NCI-H2107 (cell line): ENCODE measurements at regions not wholly inside any gene's neighbourhood (a gene's known extent, or its start where the extent isn't known, plus 50 kb on each side); places are given as distances from the start of the nearest gene placed in this dataset.
"Not testable (repeated sequence)": the region's sequence is repeated elsewhere in the genome, so short reads cannot be mapped to it uniquely, and the experiment has no call there.

Experiments used
- DNase-seq: peaks from one replicate; lab custom pipeline; 2025; lab: John Stamatoyannopoulos, UW

GRCh38 chr5:68026092-68026885 is 189.3 kb upstream of the PIK3R1 start:
- no peak for DNase-seq

GRCh38 chr5:68024426-68024825 is 191.1 kb upstream of the PIK3R1 start:
- no peak for DNase-seq

GRCh38 chr5:68021916-68022315 is 193.6 kb upstream of the PIK3R1 start:
- DNase-seq = no peak

GRCh38 chr5:68021227-68021626 is 194.3 kb upstream of the PIK3R1 start:
- no peak for DNase-seq

- not testable (repeated sequence) for DNase-seq
Observed at GRCh38 chr5:68020461-68020969, 195.0 kb upstream of the PIK3R1 start.

- no peak for DNase-seq
Observed at GRCh38 chr5:68015381-68016302, 199.9 kb upstream of the PIK3R1 start.

- DNase-seq = no peak
Observed at GRCh38 chr5:68012831-68013230, 202.7 kb upstream of the PIK3R1 start.

- no peak for DNase-seq
Observed at GRCh38 chr5:68012429-68012828, 203.1 kb upstream of the PIK3R1 start.

GRCh38 chr5:68011801-68012200 is 203.8 kb upstream of the PIK3R1 start:
- no peak for DNase-seq

GRCh38 chr5:68011259-68011760 is 204.2 kb upstream of the PIK3R1 start:
- DNase-seq = no peak

- DNase-seq = no peak
Observed at GRCh38 chr5:68010740-68011139, 204.8 kb upstream of the PIK3R1 start.

GRCh38 chr5:68007451-68007850 is 208.1 kb upstream of the PIK3R1 start:
- no peak for DNase-seq

- no peak for DNase-seq
Observed at GRCh38 chr5:68002836-68003235, 212.7 kb upstream of the PIK3R1 start.

- DNase-seq = no peak
Observed at GRCh38 chr5:68000805-68001204, 214.8 kb upstream of the PIK3R1 start.

- no peak for DNase-seq
Observed at GRCh38 chr5:67999391-67999790, 216.2 kb upstream of the PIK3R1 start.

- DNase-seq = no peak
Observed at GRCh38 chr5:67998709-67999261, 216.8 kb upstream of the PIK3R1 start.

GRCh38 chr5:67997892-67998457 is 217.6 kb upstream of the PIK3R1 start:
- no peak for DNase-seq

- DNase-seq = no peak
Observed at GRCh38 chr5:67997148-67997547, 218.4 kb upstream of the PIK3R1 start.

- no peak for DNase-seq
Observed at GRCh38 chr5:67996596-67996995, 219.0 kb upstream of the PIK3R1 start.

GRCh38 chr5:67992923-67993322 is 222.6 kb upstream of the PIK3R1 start:
- no peak for DNase-seq

- no peak for DNase-seq
Observed at GRCh38 chr5:67989456-67989855, 226.1 kb upstream of the PIK3R1 start.

GRCh38 chr5:67986761-67987160 is 228.8 kb upstream of the PIK3R1 start:
- no peak for DNase-seq
